Ovary (tissue), 3 donors: ENCODE measurements at regions not wholly inside any gene's neighbourhood (a gene's known extent, or its start where the extent isn't known, plus 50 kb on each side); places are given as distances from the start of the nearest gene placed in this dataset.

Experiments used
- EP300 ChIP-seq: sonication (generic); formaldehyde crosslinking; IDR thresholded peaks from one replicate; pipeline ENCODE4 v1.6.1; 2017; ENCODE audit warnings: antibody characterized with exemption
- TF ChIP-seq, protein P1 (sequence below), 3 donors: fragments of 450-650 bp in 2 of 3; fragments of 200-600 bp in 1 of 3; IDR thresholded peaks; one replicate each; pipeline versions ENCODE4 v1.5.1 to v1.8.0; 2016 to 2022; ENCODE audit warnings: antibody characterized with exemption in 3 of 3, mild to moderate bottlenecking in 1 of 3
- donor health status: DM: no; HTN: no; CAD: no.

- TF ChIP-seq, protein P1, sequence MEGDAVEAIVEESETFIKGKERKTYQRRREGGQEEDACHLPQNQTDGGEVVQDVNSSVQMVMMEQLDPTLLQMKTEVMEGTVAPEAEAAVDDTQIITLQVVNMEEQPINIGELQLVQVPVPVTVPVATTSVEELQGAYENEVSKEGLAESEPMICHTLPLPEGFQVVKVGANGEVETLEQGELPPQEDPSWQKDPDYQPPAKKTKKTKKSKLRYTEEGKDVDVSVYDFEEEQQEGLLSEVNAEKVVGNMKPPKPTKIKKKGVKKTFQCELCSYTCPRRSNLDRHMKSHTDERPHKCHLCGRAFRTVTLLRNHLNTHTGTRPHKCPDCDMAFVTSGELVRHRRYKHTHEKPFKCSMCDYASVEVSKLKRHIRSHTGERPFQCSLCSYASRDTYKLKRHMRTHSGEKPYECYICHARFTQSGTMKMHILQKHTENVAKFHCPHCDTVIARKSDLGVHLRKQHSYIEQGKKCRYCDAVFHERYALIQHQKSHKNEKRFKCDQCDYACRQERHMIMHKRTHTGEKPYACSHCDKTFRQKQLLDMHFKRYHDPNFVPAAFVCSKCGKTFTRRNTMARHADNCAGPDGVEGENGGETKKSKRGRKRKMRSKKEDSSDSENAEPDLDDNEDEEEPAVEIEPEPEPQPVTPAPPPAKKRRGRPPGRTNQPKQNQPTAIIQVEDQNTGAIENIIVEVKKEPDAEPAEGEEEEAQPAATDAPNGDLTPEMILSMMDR (IDR thresholded peaks at IDR 0.05): no peak
- no peak for TF ChIP-seq EP300
These were observed 322.7 kb downstream of the SUCLA2 start for GRCh38 chr13:47678201-47678968.
